ENCODE measurements at regions not wholly inside any gene's neighbourhood (a gene's known extent, or its start where the extent isn't known, plus 50 kb on each side); places are given as distances from the start of the nearest gene placed in this dataset.
"Not testable (repeated sequence)": the region's sequence is repeated elsewhere in the genome, so short reads cannot be mapped to it uniquely, and the experiment has no call there.

DNA sequence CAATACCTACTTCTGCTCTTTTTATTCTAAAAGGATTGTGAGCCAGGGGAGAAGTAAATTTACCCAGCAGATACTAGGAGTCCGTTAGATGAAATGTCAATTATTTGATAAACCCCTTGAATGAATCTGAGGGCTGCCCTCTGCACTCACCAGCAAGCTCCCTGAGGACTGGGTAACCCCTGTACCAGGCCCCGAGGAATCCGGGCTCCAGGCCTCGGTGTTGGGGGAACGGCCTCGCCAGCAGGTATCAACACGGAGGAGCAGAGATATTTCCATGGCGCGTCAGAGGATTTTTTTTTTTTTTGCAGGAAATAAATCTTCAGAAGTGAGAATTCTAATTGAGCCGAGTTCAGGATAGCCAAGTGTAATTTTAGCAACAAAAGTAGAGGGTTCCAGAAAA is 1408.8 kb downstream of the BRD1 start:
- Histone ChIP-seq H3K36me3 (ENCODE audit: insufficient read depth, low read length) (no peaks in the 10 kb centered on the region), H3K9ac (ENCODE audit: insufficient read length) (no peak overlapping the region), H3K9me3 (ENCODE audit: low read depth, low read length) (no peaks in the 10 kb centered on the region), H3K27ac (no peak overlapping the region), H3K4me3 (no peak overlapping the region)
- no peak for DNase-seq (ENCODE audit: low read depth, low spot score)
- TF ChIP-seq POLR2AphosphoS5 (IDR thresholded peaks at IDR 0.05; ENCODE audit: borderline replicate concordance, low read depth, low read length): no peak
- TF ChIP-seq FOXP2 (optimal IDR thresholded peaks at IDR 0.05; ENCODE audit: control extremely low read depth, extremely low read length, insufficient read depth): no peak

DNA sequence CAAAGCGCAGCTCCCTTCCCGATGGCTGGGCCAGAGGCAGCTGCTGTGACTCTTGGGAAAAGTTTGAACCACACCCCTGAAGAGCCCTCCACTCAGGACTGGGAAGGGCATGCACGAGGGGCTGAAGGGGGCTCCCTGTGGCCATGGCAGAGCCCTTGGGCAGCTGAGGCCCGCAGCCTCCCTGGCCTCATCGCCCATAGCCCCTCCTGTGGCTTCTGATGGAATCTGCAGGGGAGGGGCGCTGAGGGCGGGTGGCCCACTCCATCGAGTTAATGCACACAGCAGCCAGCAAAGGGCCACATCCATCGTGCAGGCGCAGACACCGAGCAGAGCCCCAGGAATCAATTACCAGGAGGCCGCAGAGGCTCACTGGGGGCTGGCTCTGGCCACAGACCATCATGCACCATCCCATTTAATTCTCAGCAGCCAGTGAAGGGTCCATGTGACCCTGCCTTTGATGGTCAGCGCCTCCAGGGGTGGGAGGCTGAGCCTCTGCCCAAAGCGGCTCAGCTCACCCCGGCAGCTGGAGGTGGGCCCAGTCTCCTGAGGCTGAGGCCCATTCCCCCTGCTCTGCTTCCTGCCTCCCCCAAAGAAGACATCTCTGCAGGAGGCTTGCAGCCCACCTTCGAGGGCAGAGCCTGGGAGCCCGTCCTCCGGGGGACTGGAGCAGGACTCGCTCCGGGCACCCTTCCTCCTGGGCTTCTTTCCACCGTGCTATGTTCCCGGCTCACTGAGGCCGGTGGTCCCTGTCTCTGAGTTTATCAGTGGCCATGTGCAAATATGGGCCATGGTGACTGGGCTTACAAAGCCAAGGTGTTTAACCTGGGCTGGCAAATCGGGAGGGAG is 1410.2 kb downstream of the BRD1 start:
- Histone ChIP-seq H3K27ac (no peak overlapping the region), H3K9me3 (ENCODE audit: low read depth, low read length) (no peaks in the 10 kb centered on the region), H3K36me3 (ENCODE audit: insufficient read depth, low read length) (no peaks in the 10 kb centered on the region), H3K9ac (ENCODE audit: insufficient read length) (no peak overlapping the region), H3K4me3 (no peak overlapping the region)
- TF ChIP-seq POLR2AphosphoS5 (IDR thresholded peaks at IDR 0.05; ENCODE audit: borderline replicate concordance, low read depth, low read length) (no peak), FOXP2 (optimal IDR thresholded peaks at IDR 0.05; ENCODE audit: control extremely low read depth, extremely low read length, insufficient read depth) (no peak), EZH2 (IDR thresholded peaks at IDR 0.05) (no peak)
- no peak for DNase-seq (ENCODE audit: low read depth, low spot score)

DNA sequence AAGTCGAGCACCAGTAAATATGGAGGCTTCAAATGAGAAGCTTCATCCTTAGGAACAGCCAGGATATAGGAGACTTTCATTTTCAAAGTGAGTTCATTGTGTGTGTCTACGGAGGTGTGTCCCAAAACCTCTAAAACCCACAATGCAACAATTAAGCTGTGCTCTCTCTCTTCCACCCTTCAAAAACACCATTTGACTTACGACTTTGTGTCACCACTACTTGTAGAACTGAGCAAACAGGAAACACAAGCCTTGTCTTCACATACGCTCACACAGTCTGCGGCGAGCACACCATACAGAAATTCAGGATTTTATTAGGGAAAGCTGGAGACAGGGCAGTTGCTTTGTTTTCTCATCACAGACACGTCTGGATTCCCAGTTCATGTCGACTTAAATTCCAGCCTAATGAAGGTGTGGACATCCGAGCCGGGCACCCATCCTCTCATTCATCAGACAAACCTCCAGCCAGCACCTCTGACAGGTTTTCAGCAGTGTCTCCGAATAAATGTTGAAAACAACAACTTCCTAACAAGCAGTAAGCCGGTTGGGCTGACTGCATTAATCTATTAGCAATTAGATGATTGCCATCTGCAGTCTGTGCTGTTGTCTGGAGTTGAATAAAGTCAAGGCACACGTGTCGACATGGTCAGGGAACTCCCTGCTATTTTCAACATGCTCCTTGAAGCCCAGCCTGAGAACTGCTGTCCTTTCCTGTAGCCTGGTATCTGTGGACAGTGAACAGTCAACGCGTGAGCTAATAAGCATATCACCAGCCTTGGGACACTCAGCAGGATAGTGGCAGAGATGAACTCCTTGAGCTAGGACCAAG is 1411.1 kb downstream of the BRD1 start:
- TF ChIP-seq POLR2AphosphoS5 (IDR thresholded peaks at IDR 0.05; ENCODE audit: borderline replicate concordance, low read depth, low read length) (no peak), EZH2 (IDR thresholded peaks at IDR 0.05) (no peak), FOXP2 (optimal IDR thresholded peaks at IDR 0.05; ENCODE audit: control extremely low read depth, extremely low read length, insufficient read depth) (no peak)
- DNase-seq (ENCODE audit: low read depth, low spot score): no peak
- Histone ChIP-seq H3K9me3 (ENCODE audit: low read depth, low read length) (no peaks in the 10 kb centered on the region), H3K4me3 (no peak overlapping the region), H3K9ac (ENCODE audit: insufficient read length) (no peak overlapping the region), H3K36me3 (ENCODE audit: insufficient read depth, low read length) (no peaks in the 10 kb centered on the region), H3K27ac (no peak overlapping the region)

DNA sequence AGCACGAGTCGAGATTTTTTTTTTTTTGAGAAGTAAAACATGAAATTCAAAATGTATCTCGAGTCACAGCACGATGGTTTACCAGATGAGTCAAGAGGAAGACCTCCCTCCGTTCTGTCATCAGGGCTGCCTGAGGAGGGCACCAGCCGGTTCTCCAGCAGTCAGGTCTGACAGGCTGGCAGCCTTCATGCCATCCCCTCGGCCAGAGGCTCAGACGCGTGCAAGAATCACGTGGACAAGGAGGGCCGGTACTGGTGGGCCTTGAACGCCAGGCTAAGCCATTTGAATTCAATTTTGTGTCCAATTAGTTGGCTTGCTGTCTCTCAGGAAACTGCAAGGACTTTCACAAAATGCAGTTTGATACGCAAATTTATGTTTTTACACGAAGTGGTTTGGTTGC is 1412.2 kb downstream of the BRD1 start:
- DNase-seq (ENCODE audit: low read depth, low spot score): no peak
- Histone ChIP-seq H3K36me3 (ENCODE audit: insufficient read depth, low read length) (no peaks in the 10 kb centered on the region), H3K27ac (no peak overlapping the region), H3K9me3 (ENCODE audit: low read depth, low read length) (no peaks in the 10 kb centered on the region), H3K9ac (ENCODE audit: insufficient read length) (no peak overlapping the region), H3K4me3 (no peak overlapping the region)
- TF ChIP-seq FOXP2 (optimal IDR thresholded peaks at IDR 0.05; ENCODE audit: control extremely low read depth, extremely low read length, insufficient read depth) (no peak), POLR2AphosphoS5 (IDR thresholded peaks at IDR 0.05; ENCODE audit: borderline replicate concordance, low read depth, low read length) (no peak), EZH2 (IDR thresholded peaks at IDR 0.05) (no peak)

DNA sequence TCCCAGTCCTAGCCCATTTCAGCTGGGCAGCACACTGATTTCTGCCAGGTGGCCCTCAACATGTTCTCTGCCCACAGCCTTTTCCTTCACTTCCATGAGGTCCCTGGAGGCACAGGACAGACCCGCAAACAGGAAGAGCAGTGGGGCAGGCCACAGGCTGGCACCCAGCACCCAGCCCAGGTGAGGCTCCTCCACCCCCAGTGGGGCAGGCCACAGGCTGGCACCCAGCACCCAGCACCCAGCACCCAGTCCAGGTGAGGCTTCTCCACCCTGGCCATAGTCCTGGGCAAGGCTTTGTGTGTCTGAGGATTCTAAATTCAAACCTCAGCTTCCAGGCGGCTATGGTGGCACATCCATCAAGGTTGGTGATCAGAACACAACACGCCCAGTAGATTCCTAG is 1413.0 kb downstream of the BRD1 start:
- no peaks in the 10 kb centered on the region for H3K9me3 ChIP-seq (ENCODE audit: low read depth, low read length)
- H3K9ac ChIP-seq (ENCODE audit: insufficient read length): no peak overlapping the region
- no peak overlapping the region for H3K27ac ChIP-seq
- H3K36me3 ChIP-seq (ENCODE audit: insufficient read depth, low read length): no peaks in the 10 kb centered on the region
- no peak for DNase-seq (ENCODE audit: low read depth, low spot score)
- no peak overlapping the region for H3K4me3 ChIP-seq
- no peak for TF ChIP-seq EZH2 (IDR thresholded peaks at IDR 0.05)
- no peak for TF ChIP-seq FOXP2 (optimal IDR thresholded peaks at IDR 0.05; ENCODE audit: control extremely low read depth, extremely low read length, insufficient read depth)
- TF ChIP-seq POLR2AphosphoS5 (IDR thresholded peaks at IDR 0.05; ENCODE audit: borderline replicate concordance, low read depth, low read length): no peak

DNA sequence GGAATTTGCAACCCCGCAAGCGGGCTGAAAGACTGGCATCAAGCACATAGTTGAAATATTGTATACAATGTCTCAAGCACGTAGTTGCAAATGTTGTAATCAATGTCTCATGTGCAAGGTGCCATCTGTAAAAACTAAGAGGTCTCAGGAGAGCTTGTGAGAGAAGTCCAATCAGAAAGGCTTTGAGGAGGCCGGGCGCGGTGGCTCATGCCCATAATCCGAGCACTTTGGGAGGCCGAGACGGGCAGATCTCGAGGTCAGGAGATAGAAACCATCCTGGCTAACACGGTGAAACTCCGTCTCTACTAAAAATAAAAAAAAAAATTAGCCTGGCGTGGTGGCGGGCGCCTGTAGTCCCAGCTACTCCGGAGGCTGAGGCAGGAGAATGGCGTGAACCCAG is 1414.7 kb downstream of the BRD1 start:
- H3K9me3 ChIP-seq (ENCODE audit: low read depth, low read length): not testable (repeated sequence)

DNA sequence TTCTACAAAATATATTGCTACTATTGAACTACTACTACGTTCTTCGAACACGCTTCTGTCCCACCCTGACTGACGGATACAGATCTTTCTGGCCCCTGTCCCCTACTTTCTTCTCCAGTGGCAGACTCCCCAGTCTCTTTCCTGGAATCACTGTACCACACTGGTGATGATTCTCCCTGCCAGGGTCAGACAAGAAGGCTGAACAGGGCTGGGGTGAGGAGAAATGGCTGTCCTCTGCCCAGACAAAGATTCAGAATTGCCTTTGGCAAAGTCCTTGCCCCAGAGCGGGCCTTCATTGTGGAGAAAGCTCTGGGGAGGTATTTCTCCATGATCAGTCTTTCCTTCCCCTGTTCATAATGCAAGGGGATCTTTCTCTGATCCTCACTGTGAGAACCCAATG is 1417.1 kb downstream of the BRD1 start:
- Histone ChIP-seq H3K4me3 (no peak overlapping the region), H3K9ac (ENCODE audit: insufficient read length) (no peak overlapping the region), H3K27ac (no peak overlapping the region), H3K9me3 (ENCODE audit: low read depth, low read length) (no peaks in the 10 kb centered on the region), H3K36me3 (ENCODE audit: insufficient read depth, low read length) (no peaks in the 10 kb centered on the region)
- no peak for DNase-seq (ENCODE audit: low read depth, low spot score)
- TF ChIP-seq EZH2 (IDR thresholded peaks at IDR 0.05) (no peak), FOXP2 (optimal IDR thresholded peaks at IDR 0.05; ENCODE audit: control extremely low read depth, extremely low read length, insufficient read depth) (no peak), POLR2AphosphoS5 (IDR thresholded peaks at IDR 0.05; ENCODE audit: borderline replicate concordance, low read depth, low read length) (no peak)

More for the DNA sequence above, 1414.7 kb downstream of the BRD1 start:
- H3K27ac ChIP-seq; DNase-seq (ENCODE audit: low read depth, low spot score); H3K4me3 ChIP-seq; H3K9ac ChIP-seq (ENCODE audit: insufficient read length); H3K36me3 ChIP-seq (ENCODE audit: insufficient read depth, low read length): not testable (repeated sequence)

DNA sequence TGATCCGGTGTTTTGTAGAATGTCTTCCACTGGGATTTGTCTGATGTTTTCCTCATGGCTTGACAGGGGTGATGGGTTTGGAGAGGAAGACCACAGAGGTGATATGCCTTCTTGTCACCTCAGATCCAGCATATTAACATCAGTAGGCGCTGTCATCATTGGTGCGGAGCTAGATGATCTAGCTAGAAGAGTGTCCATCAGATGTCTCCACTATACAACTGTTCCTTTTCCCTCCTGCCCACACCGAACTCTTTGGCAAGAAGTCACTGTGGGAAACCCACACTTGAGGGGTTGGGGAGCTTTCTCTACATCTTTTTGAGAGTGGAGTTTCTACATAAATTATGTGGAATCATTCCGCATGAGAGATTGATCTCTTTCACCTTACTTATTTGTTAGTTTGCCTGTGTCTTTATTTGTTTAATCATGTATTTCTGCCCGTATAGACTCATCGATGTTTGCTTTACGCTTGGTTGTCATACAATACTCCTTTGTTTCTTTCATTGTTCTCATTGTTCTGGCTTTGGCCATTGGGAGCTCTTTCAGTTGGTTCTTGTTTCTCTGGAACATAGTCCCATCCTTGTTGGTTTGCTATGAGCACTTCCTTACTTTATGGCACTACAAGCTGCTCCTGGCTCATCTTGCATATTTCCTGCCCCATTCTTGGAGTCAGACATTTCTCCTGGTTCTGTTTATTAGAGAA is 1420.3 kb downstream of the BRD1 start:
- no peak overlapping the region for H3K4me3 ChIP-seq
- no peaks in the 10 kb centered on the region for H3K9me3 ChIP-seq (ENCODE audit: low read depth, low read length)
- H3K9ac ChIP-seq (ENCODE audit: insufficient read length): no peak overlapping the region
- TF ChIP-seq FOXP2 (optimal IDR thresholded peaks at IDR 0.05; ENCODE audit: control extremely low read depth, extremely low read length, insufficient read depth) (no peak), EZH2 (IDR thresholded peaks at IDR 0.05) (no peak), POLR2AphosphoS5 (IDR thresholded peaks at IDR 0.05; ENCODE audit: borderline replicate concordance, low read depth, low read length) (no peak)
- DNase-seq (ENCODE audit: low read depth, low spot score): no peak
- no peaks in the 10 kb centered on the region for H3K36me3 ChIP-seq (ENCODE audit: insufficient read depth, low read length)
- H3K27ac ChIP-seq: no peak overlapping the region
